IMR-90 (cell line): ENCODE measurements at regions not wholly inside any gene's neighbourhood (a gene's known extent, or its start where the extent isn't known, plus 50 kb on each side); places are given as distances from the start of the nearest gene placed in this dataset.

ENCODE experiments used
- MAZ ChIP-seq: IDR thresholded peaks from 2 replicates; pipeline ENCODE4 v1.6.1; 2012; ENCODE audit warnings: low read depth, mild to moderate bottlenecking, low read length, improper control_type of control experiment, moderate library complexity, borderline replicate concordance
- MXI1 ChIP-seq: IDR thresholded peaks from 2 replicates; pipeline ENCODE4 v1.6.1; 2012; ENCODE audit warnings: low read depth, mild to moderate bottlenecking, low read length, moderate library complexity, borderline replicate concordance
- POLR2A ChIP-seq: IDR thresholded peaks from 2 replicates; pipeline ENCODE4 v1.6.1; 2012; ENCODE audit warnings: mild to moderate bottlenecking, low read depth, low read length
- RAD21 ChIP-seq: IDR thresholded peaks from 2 replicates; pipeline ENCODE4 v1.6.1; 2012; ENCODE audit warnings: low read length, improper control_type of control experiment
- RFX5 ChIP-seq: IDR thresholded peaks from 2 replicates; pipeline ENCODE4 v1.8.0; 2012; ENCODE audit warnings: low read depth, mild to moderate bottlenecking, low read length, moderate library complexity
- TF ChIP-seq, protein P1 (sequence below): conservative IDR thresholded peaks from 2 replicates; pipeline ENCODE4 v1.5.1; 2012; ENCODE audit warnings: mild to moderate bottlenecking, low read depth, low read length, improper control_type of control experiment

DNA sequence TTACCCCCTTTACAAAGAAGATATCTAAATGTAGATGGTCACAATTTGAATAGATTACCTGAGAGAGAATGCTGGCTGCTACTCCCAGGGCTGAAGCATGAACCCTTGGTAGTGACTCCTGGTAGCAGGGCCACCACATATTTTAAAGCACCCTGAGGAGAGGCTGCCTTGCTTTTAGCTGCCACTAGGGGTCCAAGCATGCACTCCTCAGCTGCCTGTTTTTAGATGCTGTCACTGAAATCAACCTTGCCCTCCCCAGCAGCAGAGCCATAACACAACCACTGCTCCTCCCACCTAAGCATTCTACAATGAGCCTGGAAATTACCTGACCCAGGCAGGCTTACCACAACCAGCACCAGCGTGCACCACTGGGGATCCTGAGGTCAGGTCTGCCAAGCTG is 850.9 kb downstream of the FAM133A start:
- TF ChIP-seq MAZ, result no peak
- TF ChIP-seq, protein P1, sequence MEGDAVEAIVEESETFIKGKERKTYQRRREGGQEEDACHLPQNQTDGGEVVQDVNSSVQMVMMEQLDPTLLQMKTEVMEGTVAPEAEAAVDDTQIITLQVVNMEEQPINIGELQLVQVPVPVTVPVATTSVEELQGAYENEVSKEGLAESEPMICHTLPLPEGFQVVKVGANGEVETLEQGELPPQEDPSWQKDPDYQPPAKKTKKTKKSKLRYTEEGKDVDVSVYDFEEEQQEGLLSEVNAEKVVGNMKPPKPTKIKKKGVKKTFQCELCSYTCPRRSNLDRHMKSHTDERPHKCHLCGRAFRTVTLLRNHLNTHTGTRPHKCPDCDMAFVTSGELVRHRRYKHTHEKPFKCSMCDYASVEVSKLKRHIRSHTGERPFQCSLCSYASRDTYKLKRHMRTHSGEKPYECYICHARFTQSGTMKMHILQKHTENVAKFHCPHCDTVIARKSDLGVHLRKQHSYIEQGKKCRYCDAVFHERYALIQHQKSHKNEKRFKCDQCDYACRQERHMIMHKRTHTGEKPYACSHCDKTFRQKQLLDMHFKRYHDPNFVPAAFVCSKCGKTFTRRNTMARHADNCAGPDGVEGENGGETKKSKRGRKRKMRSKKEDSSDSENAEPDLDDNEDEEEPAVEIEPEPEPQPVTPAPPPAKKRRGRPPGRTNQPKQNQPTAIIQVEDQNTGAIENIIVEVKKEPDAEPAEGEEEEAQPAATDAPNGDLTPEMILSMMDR, result no peak
- no peak for TF ChIP-seq MXI1
- TF ChIP-seq RFX5, result no peak
- TF ChIP-seq POLR2A, result no peak
- no peak for TF ChIP-seq RAD21
